ENCODE measurements at regions not wholly inside any gene's neighbourhood (a gene's known extent, or its start where the extent isn't known, plus 50 kb on each side); places are given as distances from the start of the nearest gene placed in this dataset.
"Not testable (repeated sequence)": the region's sequence is repeated elsewhere in the genome, so short reads cannot be mapped to it uniquely, and the experiment has no call there.

DNA sequence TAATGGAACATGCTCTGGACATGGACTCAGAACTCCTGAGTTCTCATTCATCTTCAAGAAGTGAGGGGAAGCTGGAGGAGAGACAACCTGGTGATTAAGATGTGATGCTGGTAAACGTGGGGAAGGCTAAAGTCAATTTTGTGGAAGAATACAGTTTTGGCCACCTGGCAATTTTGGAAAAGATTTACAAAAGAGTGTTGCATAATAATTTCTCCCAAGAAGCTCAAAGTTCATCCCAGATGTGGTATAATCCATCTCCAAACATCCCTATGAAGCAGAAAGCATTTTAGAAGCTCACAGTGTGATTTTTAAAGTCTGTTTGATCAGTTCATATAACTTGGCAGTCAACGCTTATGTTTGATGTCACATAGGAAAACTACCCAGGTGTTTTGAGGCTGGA, 208.7 kb downstream of the LMX1A start:
- no peak for DNase-seq

DNA sequence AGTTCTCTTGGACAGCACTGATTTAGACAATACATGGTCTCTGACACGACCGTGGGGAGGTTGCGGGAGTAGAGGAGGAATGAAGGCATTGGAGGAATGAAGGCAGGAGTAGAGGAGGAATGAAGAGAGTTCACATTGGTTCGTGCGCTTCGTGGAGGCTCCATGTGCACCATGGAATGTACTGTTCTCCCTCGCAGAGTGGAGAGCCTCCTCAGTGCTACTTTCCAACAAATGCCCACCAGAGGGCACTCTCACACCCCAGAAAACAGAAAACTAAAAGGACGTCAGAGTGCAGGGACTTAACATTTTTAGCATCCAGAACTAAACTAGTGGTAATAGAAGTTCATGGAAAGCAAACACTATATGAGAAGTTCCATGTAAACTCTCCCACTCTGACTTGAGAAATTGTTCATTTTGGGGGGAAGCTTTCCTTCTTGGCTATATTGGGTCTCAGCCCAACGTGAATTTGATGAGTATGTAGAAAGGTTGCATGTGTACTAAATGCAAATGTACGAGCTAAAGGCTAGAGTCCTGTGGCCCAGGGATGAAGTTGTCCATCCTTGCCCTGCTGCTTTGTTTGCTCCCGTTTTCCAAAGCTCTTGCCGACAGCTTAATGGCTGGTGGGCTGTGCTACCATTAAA, 211.6 kb downstream of the LMX1A start:
- DNase-seq, result peak; percentile 1

DNA sequence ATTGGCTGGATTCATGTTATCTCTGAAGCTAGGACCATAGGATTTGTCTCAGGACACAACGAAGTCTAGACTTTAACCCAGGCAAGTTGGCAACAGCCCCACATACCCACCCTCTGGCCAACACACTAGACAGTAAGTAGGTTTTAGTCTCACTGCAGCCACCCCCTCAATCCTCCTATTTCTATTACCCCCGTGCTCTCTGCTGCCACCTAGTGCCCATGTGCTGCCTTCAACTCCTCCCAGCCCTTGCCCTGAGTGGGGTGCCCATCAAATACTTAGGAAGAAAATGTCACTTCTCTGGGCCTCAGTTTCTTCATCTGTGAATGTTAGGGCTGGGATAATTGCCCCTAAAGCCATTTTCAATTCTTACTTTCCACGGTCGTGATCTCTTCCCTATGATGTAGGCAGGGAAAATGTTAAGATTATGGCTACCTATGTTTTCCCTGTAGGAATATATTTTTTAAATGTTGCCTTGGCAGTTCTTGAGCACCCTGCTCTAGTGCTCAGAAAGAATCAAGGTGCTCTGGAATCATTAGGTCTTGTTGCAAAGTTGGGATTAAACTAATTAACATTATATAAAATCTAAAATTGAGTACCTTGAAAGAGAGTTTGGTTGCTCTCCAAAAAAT, 213.0 kb downstream of the LMX1A start:
- no peak for DNase-seq

DNA sequence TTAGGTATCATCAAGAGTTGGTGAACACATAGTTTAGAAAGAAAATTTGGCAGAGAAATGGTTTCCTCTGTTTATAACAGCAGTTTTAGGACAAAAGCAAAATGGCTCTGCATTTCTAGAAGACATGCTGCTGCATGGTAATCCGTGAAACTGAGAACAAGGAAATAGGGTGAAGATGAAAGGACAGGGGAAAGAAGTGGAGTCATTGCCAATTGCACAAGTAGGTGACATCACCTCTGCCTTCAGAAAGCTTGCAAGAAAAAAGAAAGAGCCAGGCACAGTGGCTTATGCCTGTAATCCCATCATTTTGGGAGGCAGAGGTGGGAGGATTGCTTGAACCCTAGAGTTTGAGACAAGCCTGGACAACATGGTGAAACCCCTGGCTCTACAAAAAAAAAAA, 217.6 kb downstream of the LMX1A start:
- DNase-seq, result no peak

DNA sequence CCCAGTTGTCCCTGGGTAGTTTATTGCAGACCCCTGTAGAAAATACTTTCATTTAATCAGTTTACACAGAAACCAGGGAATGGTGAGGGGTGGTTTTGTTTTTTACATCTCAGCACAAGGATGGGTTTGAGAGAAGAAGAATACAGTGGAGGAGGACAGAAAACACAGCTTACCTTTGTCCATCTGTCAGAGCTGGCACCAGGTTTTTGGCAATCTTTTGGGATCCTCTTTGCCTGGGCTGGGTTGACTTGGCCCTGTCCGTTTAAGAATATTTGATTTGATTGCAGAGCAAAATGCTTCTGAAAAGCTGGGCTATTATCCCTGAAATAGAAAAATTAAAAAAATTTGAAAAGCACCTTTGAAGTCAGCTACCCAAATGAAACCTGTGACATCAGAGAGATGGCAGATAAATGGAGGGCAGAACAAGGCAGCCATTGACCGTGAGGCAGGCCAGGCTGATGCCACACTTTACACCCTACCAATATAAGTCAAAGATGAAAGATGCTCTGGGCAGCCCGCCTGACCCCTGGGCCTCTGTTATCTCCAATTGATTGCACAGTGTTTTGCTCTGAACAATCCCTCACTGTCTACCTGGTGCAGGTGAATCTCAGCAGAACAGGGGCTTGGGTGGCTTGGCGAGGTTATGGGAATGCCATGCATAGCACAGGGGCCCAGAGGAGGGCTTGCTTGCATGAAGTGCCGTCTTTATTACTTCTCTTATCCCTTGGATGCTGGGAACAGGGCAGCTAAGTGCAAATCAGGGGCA, 218.8 kb downstream of the LMX1A start:
- DNase-seq, result no peak

DNA sequence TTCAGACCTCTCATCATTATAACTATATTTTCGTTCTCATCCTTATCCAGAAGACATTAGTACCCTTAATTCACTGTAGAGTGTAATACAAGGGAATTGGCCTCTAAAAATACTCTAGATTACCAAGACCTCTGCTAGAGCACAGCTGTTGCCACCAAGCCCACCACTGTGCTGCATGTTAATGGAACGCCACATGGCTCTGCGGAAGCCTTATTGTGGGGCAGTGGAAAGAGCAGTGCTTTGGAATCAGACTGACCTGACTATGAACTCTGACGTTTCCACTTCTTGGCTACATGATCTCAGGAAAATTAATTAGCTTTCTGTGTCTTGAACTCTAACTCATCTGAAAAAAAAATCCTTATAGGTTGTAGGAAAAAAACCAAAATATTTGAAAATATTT, 222.1 kb downstream of the LMX1A start:
- DNase-seq, result no peak

DNA sequence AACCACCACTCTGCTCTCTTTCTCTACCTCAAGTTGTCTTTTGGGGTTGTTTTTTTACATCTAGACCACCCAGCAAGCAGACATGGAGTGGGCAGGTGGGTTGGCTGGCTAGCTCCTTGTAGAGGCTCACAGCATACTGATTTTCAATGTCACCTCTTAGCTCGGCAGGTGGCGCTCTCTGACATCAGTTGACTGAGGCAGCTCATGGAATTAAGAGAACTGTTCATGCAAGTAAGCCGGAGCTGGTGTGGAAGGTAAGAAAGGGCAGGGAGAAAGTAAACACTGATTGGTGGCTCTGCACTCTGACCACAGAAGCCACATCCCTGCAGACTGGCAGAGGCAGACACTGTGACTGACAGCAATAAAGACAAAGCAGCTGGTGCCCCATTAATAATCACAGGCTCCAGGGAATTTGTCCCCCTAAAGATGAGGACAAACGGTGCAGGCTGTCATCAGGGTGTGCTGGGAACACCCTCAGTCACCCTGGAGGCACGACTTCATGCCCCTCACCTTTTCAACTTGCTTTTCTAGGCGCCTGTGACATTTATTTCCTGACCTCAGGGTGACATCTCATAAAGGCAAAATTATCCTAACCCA, 226.8 kb downstream of the LMX1A start:
- no peak for DNase-seq

DNA sequence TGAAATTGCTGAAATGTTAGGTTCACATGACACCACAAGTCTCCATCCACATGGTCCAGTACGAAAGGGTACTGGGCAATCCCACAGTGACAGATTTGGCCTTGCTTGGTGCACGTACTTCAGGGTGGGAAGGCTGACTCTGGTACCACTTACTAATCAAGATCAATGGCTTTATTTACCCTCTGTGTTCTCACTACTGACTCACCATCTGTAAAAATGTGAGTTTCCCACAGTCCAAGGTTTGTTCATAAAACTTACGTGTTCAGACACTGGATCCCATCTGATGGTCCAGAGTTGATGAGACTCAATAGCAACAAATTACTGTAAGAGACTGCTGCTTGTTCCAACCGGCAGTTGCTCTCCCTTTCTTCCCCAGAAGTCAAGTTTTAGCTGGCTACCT, 231.7 kb downstream of the LMX1A start:
- no peak for DNase-seq

DNA sequence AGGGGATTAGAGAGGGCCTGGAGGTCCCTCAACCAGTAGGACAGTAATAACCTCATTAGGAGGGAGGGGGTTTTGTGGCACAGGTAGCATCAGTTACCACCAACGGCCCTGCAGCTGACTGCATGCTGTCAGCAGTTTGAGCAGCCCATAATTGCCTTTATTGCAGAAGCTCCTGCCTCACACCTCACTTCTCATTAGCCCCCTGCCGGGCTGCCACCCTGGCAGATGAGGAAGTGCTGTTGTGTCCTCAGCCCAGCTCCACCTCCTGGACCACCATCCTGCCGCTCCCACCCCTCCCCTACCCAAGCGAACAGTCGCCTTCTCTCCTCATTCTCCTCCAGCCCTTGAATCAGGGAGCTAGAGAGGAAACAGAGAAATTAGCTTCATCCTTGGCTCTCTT, 237.4 kb downstream of the LMX1A start:
- DNase-seq, result no peak

DNA sequence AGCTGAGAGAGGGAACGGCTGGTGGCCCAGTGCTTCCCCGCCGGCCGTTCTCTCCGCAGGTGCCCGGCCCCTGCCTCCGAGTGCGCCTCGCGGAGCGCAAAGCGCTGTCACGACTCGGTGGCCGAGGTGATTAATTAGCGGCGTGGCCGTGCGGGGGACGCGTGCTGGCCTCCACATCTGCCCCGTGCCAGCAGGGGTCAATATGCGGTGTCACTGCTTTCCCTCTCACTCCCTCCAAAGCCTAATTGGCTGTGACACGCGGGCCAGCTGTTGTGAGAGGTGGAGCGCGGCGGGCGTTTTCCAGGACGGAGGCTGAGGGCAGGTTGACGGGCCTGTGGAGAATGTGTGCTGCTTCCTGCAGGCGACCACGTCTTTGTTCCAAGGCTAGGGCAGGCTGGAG, 239.0 kb downstream of the LMX1A start:
- DNase-seq, result no peak

DNA sequence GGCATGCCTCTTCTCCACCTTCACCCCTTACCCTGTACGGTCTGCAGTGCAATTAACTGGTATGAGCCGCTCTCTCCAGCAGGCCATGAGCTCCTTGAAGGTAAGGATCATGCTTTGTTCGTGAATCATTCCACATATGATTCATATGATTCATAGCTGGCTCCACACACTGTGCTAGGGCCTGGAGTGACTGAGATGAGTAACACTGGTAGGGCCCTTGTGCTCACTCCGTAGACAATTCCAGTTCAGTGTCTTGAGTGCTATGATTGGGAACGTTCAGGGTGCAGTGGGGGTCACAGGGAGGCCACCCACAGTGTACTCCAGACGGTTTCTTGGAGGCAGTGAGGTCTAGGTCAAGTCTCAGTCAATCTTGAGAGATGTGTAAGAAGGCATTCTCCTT, 239.8 kb downstream of the LMX1A start:
- no peak for DNase-seq

DNA sequence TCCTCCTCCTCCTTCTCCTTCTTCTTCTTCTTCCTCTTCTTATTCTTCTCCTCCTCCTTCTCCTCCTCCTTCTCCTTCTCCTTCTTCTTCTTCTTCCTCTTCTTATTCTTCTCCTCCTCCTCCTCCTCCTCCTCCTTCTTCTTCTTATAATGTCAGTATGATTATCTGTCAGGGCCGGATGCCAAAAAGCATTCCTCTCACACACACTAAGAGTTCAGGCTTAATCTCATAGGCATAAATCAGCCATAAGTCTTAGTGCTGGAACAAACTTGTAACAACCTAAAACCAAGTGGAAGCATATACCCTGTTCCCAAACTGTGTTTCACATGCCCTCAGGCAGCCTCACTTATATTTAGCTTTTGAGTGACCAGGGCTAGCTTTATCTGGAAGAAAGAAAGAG, 240.3 kb downstream of the LMX1A start:
- DNase-seq, result no peak

DNA sequence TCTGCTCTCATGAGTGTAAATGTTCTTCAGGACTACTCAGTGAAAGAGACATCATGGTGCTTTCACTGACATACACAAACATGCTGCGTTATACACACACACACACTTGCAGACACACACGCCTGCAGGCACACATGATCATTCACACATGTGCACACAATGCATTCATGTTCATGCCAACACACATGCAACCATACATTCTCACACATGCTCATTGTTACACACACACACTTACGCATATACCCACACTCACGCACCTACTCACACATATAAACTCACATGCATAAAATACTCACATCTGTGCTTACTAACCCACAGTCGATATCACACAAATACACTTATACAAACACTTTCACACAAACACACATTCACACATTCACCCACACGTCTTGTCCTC, 241.6 kb downstream of the LMX1A start:
- no peak for DNase-seq

DNA sequence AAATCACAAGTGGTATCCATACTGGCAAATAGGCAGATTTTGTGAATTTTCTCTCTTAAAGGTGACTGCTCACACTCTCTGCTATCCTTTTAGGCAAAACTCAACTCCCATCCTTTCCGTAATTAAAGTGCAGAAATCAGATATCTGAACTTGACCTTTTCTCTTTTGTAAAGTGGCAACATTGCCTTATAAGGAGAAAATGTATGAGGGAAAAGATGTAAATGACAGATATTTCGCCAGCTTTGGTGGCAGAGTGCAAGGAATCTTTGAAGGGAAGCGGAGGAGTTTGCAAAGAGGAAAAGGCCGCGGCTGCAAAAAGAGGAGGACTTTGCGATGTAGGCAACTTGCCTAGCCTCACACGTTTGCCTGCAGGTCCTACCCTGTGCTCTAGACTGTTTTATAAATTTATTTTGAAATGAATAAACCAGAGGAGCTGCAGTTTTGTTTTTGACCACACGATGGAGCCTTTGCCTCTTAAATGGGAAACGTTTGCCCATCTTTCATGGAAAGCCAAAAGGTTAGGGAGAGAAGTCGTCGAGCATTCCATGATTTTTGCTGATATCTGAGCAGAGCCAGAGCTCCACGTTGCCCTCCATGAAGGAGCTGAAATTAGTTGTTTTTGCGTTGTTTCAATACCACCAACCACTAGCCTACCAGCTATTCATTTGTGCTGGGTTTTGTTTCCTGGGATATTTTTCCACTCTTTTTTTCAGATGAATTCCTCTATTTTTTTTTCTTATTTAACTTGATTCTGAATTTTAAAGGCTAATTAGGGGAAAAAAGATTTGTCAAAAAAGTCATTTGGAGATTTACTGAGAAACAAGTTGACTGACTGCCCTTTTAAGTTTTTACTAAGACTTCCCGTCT, 242.3 kb downstream of the LMX1A start:
- no peak for DNase-seq

DNA sequence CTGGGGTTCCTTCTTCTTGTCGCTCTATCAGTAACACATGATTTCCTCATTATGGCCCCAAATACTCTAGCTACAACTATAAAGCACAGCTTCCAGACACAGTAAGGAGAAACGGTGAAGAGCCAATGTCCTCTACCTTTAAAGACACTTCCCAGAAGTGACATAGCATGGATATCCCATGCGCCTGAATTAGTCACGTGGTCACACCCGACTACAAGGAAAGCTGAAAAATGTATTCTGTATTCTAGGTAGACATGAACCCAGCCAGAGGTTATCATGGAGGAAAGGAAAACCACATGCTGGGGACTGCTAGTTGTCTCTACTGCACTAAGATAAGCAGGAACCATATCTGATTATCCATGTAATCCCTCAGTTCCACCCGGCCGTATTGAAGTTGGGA, 244.3 kb downstream of the LMX1A start:
- no peak for DNase-seq

DNA sequence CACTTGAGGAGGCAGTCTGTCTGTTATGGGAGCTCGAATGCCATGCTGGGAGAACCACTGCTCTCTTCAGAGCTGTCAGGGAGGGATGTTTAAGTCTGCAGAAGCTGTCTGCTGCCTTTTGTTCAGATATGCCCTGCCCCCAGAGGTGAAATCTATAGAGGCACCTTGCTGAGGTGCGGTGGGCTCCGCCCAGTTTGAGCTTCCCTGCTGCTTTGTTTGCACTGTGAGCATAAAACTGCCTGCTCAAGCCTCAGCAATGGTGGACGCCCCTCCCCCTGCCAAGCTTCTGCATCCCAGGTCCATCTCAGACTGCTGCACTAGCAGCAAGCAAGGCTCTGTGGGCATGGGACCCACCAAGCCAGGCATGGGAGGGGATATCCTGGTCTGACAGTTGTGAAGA, 247.5 kb downstream of the LMX1A start:
- no peak for DNase-seq

DNA sequence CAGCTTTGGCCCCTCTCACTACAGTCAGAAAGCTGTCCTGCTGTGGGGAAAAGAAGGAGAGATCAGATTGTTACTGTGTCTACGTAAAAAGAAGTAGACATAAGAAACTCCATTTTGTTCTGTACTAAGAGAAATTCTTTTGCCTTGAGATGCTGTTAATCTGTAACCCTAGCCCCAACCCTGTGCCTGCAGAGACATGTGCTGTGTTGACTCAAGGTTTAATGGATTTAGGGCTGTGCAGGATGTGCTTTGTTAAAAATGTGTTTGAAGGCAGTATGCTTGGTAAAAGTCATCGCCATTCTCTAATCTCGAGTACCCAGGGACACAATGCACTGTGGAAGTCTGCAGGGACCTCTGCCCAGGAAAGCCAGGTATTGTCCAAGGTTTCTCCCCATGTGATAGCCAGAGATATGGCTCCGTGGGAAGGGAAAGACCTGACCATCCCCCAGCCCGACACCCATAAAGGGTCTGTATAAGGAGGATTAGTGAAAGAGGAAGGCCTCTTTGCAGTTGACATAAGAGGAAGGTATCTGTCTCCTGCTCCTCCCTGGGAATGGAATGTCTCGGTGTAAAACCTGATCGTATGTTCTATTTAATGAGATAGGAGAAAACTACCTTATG, 263.9 kb downstream of the LMX1A start:
- DNase-seq, result not testable (repeated sequence)

DNA sequence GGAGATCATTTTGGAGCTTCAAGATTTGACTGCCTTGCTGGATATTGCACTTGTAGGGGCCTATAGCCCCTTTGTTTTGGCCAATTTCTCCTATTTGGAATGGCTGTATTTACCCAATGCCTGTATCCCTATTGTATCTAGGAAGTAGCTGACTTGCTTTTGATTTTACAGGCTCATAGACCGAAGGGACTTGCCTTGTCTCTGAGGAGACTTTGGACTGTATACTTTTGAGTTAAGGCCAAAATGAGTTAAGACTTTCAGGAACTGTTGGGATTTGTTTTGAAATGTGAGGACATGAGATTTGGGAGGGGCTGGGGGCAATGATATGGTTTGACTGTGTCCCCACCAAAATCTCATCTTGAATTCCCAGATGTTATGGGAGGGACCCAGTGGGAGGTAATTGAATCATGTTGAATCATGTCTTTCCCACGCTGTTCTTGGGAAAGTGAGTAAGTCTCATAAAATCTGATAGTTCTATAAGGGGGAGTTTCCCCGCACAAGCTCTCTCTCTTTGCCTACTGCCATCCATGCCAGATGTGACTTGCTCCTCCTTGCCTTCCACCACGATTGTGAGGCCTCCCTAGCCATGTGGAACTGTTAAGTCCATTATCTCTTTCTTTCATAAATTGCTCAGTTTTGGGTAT, 276.1 kb downstream of the LMX1A start:
- DNase-seq, result no peak

DNA sequence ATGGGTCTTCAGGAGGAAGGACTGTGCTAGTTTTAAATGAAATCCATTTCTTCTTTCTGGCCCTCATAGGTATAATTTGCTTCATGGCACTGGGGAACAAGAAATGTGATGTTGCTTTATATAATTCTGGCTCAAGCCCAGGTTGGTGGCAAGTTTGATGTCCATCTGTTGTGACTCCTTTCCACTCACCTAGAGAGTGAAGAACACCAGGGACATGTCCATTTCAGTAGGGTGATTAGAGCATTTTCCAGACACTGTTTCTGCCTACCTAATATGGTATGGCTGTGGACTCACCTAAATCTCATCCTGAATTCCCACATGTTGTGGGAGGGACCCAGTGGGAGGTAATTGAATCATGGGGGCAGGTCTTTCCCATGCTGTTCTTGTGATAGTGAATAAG, 278.1 kb downstream of the LMX1A start:
- no peak for DNase-seq

DNA sequence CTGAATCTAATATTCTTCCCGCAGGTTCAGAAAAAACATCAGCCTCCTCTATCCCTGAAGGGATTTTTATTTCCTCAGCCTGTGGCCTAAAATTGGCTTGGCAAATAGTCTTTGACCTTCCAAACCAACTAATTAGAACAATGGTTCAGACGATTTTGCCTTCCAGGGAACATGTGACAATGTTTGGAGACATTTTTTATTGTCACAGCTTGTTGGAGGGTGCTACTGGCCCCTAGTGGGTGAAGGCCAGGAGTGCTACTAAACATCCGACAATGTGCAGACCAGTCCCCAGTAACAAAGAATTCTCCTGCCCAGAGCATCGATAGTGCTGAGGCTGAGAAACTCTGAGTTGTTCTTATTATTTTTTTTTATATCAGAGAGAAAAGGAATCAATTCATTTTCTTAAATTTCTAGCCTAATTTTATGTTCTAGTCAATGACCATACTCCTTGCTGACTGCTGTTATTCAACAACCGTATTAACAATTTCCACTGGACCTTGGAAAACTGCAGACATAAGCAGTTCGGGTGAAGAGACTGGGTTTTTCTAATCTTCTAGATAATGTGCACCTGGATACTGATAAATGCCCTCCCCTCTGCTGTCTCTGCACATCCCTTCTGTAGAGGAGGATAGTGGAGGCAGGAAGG, 280.7 kb downstream of the LMX1A start:
- DNase-seq, result no peak

All from central memory CD4-positive, alpha-beta T cell (primary cell).